Stimulated activated CD4-positive, alpha-beta T cell treated with anti-CD3 and anti-CD28 coated beads, Interleukin-2, amount 100 ng/mL, for 24 hours (primary cell): ENCODE measurements at regions not wholly inside any gene's neighbourhood (a gene's known extent, or its start where the extent isn't known, plus 50 kb on each side); places are given as distances from the start of the nearest gene placed in this dataset.

ENCODE experiments used
- DNase-seq, 2 donors: peaks; one replicate each; pipeline ENCODE4 v3.0.0-alpha.2; 2020

DNA sequence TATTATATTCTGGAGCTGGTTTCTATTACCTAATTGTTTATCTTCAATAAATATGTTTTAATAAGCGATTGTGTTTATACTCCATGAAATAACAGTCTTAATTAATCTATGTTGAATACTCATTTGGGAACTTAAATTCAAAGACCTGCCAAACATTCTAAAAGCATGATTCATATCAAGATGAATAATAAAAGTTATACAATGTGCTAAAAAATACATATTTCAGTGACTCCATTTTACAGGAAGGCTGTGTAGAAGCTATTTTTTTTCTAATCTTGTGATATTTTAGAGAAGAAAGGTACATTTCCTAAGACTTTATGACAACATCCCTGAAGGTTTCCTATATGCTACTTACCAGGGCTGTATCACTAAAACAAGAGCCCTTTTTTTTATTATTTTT, 417.9 kb downstream of the NFIB start:
- no peak for DNase-seq

DNA sequence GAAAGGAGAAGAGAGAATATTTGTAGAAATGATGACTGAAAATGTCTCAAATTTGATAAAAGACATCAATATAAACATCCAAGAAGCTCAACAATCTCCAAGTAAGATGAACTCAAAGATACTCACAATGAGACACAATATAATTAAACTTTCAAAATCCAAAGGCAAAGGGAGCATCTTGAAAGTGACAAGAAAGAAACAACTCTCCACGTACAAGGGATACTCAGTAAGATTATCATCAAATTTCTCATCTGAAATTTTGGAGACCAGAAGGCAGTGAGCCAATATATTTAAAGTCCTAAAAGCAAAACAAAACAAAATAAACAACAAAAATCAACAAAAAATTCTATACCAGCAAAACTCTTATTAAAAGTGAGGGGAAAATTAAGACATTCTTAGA, 428.7 kb downstream of the NFIB start:
- no peak for DNase-seq

DNA sequence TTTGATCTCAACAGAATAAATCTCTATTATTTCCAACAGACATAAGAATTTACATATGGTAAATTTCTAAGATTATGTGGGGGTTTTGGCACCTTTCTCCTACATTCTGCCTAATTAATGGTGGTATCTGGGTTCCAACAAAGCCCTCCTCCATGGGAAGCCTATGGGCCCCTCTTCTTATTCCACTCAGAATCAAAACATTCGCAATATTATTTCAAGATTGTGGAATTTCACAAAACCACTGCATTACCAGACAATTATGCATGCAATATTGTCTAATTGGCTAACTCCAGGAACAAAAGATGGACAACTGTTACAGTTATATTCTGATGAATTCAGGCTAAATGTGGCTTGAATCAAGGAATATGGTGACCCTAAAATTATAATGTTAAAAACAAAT, 434.0 kb downstream of the NFIB start:
- no peak for DNase-seq

- no peak for DNase-seq
Observed at GRCh38 chr9:13879011-13879410, 434.9 kb downstream of the NFIB start.

GRCh38 chr9:13878241-13878711, 435.7 kb downstream of the NFIB start:
- DNase-seq = no peak

DNA sequence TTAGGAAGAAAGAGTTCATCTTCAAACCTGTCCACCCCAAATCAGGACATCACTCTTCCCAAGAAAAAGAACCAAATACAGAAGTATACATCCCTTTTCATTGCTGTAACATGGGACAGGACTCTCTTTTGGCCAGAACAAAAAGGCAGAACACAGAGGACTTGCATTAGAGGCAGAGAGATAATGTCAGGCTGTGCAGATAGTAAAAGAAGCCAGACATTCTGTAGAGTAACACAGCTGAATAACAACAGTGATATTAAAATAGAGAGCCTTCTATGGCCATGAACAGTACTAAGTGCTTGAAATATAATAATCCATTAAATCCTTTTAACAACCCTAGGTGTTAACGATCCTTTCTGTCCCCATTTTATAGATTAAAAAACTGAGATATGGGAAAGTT, 437.2 kb downstream of the NFIB start:
- no peak for DNase-seq

- no peak for DNase-seq
Observed at GRCh38 chr9:13873203-13873602, 440.7 kb downstream of the NFIB start.

GRCh38 chr9:13868336-13868735, 445.6 kb downstream of the NFIB start:
- DNase-seq = no peak

DNA sequence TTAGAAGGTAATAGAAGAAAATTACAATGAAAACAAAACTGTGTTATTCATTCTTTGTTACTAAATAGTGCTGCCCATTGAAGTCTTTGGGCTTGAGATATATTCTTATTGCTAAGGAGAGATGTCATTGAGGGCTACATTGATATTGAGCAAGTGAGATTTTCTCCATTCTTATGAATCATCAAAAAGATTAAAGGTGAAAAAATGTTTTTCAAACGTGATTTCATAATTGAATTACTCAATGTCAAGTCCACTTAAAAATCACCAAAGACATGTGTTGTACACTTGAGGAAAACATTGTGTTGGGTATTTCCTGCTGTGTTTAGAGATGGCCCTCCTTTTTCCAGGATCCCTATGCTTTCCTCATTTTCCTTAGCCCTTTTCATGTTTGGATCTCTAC, 448.1 kb downstream of the NFIB start:
- DNase-seq = no peak

DNA sequence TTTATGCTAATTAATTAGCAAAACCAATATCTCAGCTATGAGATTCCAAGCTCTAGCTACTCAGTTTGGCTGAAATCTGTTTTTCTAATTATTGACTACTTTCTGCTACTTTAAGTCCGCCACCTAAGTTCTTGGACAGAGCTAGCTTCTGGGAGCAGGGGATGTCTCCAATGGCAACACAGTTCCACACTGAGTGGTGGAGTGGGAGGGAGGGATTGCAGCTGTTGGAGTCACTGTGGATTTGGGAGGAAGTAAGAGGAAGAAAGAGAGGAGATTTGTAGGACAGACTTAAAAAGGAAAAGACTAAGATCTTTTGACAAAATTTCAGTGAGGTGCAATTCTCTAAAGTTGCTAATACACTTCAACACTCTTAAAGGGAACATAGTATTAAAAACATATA, 450.8 kb downstream of the NFIB start:
- no peak for DNase-seq

GRCh38 chr9:13862654-13863053, 451.3 kb downstream of the NFIB start:
- no peak for DNase-seq

GRCh38 chr9:13860946-13861640, 452.8 kb downstream of the NFIB start:
- DNase-seq = no peak

GRCh38 chr9:13860019-13860418, 453.9 kb downstream of the NFIB start:
- no peak for DNase-seq

GRCh38 chr9:13857521-13857920, 456.4 kb downstream of the NFIB start:
- no peak for DNase-seq

DNA sequence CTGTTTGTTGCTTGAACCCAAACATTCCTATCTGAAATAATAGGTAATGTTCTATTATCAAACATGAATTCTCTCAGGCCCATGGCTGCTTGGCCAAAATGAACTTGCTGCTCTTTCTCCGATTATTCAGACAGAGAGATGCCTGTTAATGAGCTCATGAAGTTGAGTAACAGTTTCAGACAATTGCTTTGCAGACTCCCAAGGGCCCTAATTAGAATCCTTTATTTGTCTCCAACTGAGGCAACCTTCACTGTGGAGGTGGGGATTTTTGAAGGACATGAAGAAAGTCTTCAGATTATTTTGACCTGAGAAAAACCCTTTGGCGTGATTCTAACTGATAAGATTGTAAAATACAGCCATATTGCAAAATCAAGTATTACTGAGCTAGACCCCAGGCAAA, 466.7 kb downstream of the NFIB start:
- DNase-seq = no peak

- DNase-seq = no peak
Observed at GRCh38 chr9:13845460-13845859, 468.5 kb downstream of the NFIB start.

GRCh38 chr9:13841746-13842462, 472.0 kb downstream of the NFIB start:
- DNase-seq = no peak

- no peak for DNase-seq
Observed at GRCh38 chr9:13832446-13832845, 481.5 kb downstream of the NFIB start.

DNA sequence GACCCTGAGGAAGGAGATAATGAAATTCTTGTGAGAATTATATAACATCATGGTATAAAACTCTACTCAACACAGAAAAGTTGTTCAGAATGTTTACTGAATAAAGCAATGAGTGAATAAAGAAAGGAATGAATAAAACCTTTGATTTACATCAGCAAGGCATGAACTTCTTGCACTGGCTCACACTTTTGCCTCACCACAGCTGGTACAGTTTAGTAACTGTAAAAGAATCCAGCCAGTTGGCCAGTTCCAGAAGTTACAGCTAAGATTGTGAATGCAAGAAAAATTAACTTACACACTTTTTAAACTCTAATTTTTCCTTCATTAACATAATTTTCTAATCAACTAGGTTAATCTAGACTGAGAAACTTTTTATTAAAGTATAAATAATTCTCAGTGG, 490.9 kb downstream of the NFIB start:
- no peak for DNase-seq

- DNase-seq = no peak
Observed at GRCh38 chr9:13817754-13818278, 496.1 kb downstream of the NFIB start.

DNA sequence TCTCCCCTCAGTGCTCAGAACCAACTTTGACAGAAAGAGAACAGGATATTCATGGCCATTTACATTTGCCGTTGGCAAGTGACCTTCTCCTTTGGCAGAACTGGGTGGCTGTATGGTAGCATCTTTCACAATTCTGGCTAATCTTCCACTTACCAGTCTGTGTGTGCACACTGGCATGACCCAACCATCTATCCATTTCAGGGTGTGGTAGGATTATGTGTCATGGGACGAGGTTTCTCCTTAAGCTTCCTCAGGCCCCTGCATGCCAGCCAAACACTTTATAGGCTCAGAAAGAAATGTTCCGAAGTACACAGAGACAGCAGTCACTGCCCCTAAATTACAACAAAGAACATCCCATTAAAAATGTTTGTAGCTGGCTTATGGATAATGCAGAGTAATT, 497.1 kb downstream of the NFIB start:
- no peak for DNase-seq

DNA sequence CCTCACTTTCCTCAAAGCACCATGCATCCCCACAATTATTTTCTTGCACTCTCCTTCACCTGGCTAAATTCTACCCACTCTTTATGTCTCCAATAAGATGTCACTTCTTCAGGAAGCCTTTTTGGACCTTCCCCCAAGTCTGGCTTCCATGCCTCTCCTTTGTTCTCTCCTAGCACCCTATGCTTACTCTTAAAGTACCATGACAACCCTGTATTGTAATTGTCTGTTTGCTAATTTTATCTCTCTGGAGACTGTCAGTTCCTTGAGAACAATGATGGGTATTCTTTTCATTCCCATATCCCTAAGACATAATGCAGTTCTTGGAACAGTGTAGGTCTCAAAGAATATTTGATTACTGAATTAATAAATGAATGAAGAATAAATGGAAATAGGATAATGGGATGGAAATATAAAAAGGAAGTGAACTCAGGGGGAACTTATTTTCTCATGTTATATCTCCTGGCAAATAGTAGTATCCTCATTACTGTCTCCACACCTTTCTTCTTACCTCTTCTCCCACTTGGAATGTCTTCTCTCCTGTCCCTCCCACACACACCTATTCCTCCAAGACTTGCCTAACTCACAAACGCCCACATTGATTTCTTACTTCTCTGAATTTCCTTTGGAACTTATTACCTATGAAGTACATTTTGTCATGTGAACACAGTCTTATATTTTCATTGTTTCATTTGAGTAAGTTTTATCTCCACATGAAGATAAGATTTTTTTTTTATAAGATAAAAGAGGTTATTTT, 499.1 kb downstream of the NFIB start:
- no peak for DNase-seq

- no peak for DNase-seq
Observed at GRCh38 chr9:13811876-13812275, 502.1 kb downstream of the NFIB start.

- no peak for DNase-seq
Observed at GRCh38 chr9:13810510-13810909, 503.4 kb downstream of the NFIB start.
